ENCODE measurements at regions not wholly inside any gene's neighbourhood (a gene's known extent, or its start where the extent isn't known, plus 50 kb on each side); places are given as distances from the start of the nearest gene placed in this dataset.

DNA sequence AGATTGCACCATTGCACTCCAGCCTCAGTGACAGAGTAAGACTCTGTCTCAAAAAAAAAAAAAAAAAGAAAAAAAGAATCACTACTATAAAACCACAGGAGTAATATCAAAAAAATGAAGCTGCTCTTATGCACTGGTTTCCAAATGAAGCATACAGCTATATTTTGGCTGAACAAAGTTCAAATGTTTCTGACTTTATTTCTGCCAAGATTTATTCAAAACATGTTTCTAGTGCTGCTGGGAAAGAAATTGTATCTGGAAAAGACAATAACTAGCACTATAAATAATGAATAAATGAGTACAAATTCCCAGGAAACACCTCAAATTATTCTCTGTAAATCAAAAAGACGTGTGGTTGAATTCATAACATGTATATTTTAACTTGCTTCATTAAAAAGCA lies 102.5 kb upstream of the MME start:
- Mint-ChIP-seq H3K9me3 (ENCODE audit: unreplicated experiment) (no peaks in the 10 kb centered on the region), H3K4me3 (ENCODE audit: unreplicated experiment) (no peak overlapping the region), H3K27ac (ENCODE audit: unreplicated experiment) (no peak overlapping the region), H3K36me3 (ENCODE audit: low read depth, unreplicated experiment) (no peaks in the 10 kb centered on the region), H3K4me1 (ENCODE audit: unreplicated experiment) (no peaks in the 10 kb centered on the region), H3K27me3 (ENCODE audit: unreplicated experiment) (no peaks in the 10 kb centered on the region)
- TF ChIP-seq, protein P1, sequence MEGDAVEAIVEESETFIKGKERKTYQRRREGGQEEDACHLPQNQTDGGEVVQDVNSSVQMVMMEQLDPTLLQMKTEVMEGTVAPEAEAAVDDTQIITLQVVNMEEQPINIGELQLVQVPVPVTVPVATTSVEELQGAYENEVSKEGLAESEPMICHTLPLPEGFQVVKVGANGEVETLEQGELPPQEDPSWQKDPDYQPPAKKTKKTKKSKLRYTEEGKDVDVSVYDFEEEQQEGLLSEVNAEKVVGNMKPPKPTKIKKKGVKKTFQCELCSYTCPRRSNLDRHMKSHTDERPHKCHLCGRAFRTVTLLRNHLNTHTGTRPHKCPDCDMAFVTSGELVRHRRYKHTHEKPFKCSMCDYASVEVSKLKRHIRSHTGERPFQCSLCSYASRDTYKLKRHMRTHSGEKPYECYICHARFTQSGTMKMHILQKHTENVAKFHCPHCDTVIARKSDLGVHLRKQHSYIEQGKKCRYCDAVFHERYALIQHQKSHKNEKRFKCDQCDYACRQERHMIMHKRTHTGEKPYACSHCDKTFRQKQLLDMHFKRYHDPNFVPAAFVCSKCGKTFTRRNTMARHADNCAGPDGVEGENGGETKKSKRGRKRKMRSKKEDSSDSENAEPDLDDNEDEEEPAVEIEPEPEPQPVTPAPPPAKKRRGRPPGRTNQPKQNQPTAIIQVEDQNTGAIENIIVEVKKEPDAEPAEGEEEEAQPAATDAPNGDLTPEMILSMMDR (IDR thresholded peaks at IDR 0.05; ENCODE audit: unreplicated experiment): no peak
- no peak for DNase-seq (ENCODE audit: low spot score)

DNA sequence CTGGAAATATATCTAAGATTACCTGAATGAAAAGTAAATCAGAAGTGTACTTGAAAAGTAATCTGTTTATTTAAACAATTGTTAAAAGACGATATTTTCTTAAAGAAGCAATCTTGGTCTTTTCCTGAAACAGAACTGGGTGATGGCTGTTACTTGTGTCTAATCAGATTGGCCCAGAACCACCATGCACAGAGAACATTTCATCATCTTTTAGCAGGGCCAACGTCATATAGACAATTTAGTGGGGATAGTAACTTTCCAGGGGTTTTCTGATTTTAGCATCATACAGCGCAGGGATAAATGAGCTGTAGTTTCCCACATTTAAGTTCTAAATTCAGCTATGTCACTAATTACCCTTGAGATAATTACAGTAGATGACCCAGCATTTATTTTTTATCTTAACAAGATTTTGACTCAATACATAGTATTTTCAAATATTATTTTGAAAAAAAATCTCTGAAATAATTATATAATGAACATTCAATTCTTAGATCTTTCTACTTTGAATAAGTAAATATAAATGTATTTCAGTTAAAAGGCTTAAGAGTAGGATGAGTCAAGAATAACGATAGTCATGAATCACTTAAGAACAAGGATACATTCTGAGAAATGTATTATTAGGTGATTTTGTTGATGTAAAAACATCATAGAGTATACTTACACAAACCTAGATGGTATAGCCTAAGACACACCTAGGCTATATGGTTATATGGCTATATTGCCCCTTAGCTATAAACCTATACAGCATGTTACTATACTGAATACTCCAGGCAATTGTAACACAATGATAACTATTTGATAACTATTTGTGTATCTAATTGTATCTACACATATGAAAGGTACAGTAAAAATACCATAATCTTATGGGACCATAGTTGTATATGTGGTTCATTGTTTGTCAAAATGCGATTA lies 103.8 kb upstream of the MME start:
- Mint-ChIP-seq H3K27ac (ENCODE audit: unreplicated experiment) (no peak overlapping the region), H3K9me3 (ENCODE audit: unreplicated experiment) (no peaks in the 10 kb centered on the region), H3K27me3 (ENCODE audit: unreplicated experiment) (no peaks in the 10 kb centered on the region), H3K36me3 (ENCODE audit: low read depth, unreplicated experiment) (no peaks in the 10 kb centered on the region), H3K4me1 (ENCODE audit: unreplicated experiment) (peaks cover 8% of the 10 kb centered on the region), H3K4me3 (ENCODE audit: unreplicated experiment) (no peak overlapping the region)
- TF ChIP-seq, protein P1 (IDR thresholded peaks at IDR 0.05; ENCODE audit: unreplicated experiment): no peak
- no peak for DNase-seq (ENCODE audit: low spot score)

DNA sequence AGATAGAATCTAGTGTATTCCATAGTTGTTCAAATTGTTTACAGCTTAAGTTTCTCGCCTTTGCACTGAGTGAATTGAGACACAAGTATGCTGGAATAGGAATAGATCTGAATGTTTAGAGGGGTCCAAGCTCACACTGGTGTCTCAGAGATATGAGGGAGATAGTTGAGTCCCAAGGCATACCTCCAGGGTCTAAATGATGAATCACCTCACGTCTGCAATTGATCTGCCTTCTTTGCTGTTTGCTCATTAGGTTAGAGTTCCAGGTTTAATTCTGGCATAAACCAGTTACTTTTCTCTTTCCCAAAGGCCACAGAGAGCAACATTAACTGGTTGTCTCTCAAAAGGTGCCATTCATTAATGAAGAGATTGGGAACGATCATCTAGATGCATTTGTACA lies 106.3 kb upstream of the MME start:
- TF ChIP-seq, protein P1 (IDR thresholded peaks at IDR 0.05; ENCODE audit: unreplicated experiment): no peak
- H3K9me3 Mint-ChIP-seq (ENCODE audit: unreplicated experiment): no peaks in the 10 kb centered on the region
- no peak overlapping the region for H3K27ac Mint-ChIP-seq (ENCODE audit: unreplicated experiment)
- H3K36me3 Mint-ChIP-seq (ENCODE audit: low read depth, unreplicated experiment): no peaks in the 10 kb centered on the region
- DNase-seq (ENCODE audit: low spot score): no peak
- no peaks in the 10 kb centered on the region for H3K27me3 Mint-ChIP-seq (ENCODE audit: unreplicated experiment)
- H3K4me1 Mint-ChIP-seq (ENCODE audit: unreplicated experiment): peaks cover 8% of the 10 kb centered on the region
- no peak overlapping the region for H3K4me3 Mint-ChIP-seq (ENCODE audit: unreplicated experiment)

DNA sequence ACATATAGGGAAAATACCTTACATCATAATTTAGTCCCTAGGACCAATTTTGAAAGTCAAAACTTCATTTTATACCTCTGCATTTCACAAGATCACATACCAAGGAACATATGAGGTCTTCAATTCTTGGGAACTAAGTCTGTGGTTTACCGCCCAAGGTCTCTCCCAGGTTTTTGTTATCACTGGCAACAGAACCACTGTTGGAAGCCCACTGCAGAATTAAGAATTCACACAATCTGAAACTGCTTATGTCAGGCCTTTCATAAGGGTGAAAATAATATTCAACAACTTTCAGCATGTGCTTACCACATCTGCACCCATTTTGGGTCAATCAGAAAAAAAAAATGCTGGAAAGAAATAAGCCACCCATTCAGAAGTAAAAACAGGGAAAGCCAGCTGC lies 107.2 kb upstream of the MME start:
- TF ChIP-seq, protein P1 (IDR thresholded peaks at IDR 0.05; ENCODE audit: unreplicated experiment): no peak
- Mint-ChIP-seq H3K36me3 (ENCODE audit: low read depth, unreplicated experiment) (no peaks in the 10 kb centered on the region), H3K27me3 (ENCODE audit: unreplicated experiment) (no peaks in the 10 kb centered on the region), H3K4me1 (ENCODE audit: unreplicated experiment) (peaks cover 8% of the 10 kb centered on the region), H3K9me3 (ENCODE audit: unreplicated experiment) (no peaks in the 10 kb centered on the region), H3K27ac (ENCODE audit: unreplicated experiment) (no peak overlapping the region), H3K4me3 (ENCODE audit: unreplicated experiment) (no peak overlapping the region)
- DNase-seq (ENCODE audit: low spot score): no peak

DNA sequence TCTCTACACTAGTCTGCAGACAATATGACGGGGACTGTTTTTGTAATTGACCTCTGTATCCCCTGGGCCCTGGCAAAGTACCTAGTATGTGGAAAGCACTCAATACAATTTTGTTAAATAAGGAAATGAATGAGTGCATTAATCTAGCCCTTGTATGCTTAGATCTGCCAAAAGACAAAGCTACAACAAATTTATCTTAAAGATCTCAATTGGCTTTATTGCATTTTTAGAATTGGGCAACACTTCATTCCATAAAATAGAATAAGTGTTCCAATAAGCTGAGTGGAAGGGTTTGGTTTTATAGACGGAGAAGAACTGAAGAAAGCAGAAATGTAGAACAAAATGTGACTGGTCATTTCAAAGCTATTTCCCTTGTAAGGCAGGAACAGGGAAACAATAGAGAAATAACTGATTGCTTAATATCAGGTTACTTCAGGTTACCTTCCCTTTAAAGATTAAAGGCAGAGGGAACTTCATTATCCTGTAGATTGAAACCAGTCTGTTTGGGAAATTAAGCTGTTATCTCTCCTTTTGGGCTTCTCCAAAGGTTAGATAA lies 108.3 kb upstream of the MME start:
- Mint-ChIP-seq H3K4me1 (ENCODE audit: unreplicated experiment) (peaks cover 8% of the 10 kb centered on the region), H3K9me3 (ENCODE audit: unreplicated experiment) (no peaks in the 10 kb centered on the region), H3K27me3 (ENCODE audit: unreplicated experiment) (no peaks in the 10 kb centered on the region), H3K27ac (ENCODE audit: unreplicated experiment) (no peak overlapping the region), H3K36me3 (ENCODE audit: low read depth, unreplicated experiment) (no peaks in the 10 kb centered on the region), H3K4me3 (ENCODE audit: unreplicated experiment) (no peak overlapping the region)
- TF ChIP-seq, protein P1 (IDR thresholded peaks at IDR 0.05; ENCODE audit: unreplicated experiment): no peak
- no peak for DNase-seq (ENCODE audit: low spot score)

Data from endothelial cell (in vitro differentiated cells).